ENCODE measurements at regions not wholly inside any gene's neighbourhood (a gene's known extent, or its start where the extent isn't known, plus 50 kb on each side); places are given as distances from the start of the nearest gene placed in this dataset.

DNA sequence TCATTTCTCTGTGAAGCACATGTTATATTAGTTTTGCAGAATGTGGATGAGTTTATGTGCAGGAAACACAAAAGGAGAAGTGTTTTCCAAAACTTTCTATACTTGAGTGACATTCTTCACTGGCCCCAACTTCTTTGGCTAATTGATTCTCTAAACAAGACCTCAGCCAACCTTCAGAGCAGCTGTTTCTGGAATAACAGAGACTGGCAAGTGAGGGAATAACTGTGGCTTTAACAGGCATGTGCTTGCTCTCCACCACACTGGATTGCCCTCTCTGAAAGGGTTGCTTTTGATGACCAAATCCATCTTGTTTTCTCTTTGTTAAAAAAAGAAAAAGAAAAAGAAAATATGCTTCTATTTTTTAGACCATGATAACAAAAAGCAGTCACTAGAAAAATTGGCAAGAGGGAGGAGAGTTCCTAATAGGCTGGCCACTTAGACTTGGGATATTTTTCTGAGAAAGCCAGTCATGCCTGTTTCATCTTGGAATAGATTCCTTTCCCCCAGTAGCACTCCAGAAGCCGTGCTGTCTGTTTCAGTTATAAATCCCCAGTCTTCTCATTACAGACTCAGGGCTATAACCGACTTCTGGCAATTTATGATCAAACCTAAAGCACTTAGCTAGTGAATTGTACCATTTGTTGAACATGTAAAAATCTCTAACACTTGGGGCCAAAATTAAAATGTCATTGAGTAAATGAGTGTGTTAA is 295.0 kb upstream of the NR3C2 start:
- Histone ChIP-seq H3K4me2 (ENCODE audit: insufficient read depth, low read length) (no peak overlapping the region), H3K9me3 (ENCODE audit: insufficient read depth, low read length, severe bottlenecking) (no peaks in the 10 kb centered on the region), H3K4me1 (ENCODE audit: insufficient read depth, low read length) (no peaks in the 10 kb centered on the region), H3K79me2 (ENCODE audit: insufficient read depth, low read length) (no peaks in the 10 kb centered on the region), H3K27me3 (ENCODE audit: insufficient read depth, low read length, poor library complexity) (no peaks in the 10 kb centered on the region), H3K4me3 (ENCODE audit: low read depth in 1 of 2, low read length in 2 of 2) (no peak overlapping the region), H4K20me1 (ENCODE audit: insufficient read depth, low read length) (no peaks in the 10 kb centered on the region), H2AFZ (ENCODE audit: low read depth, low read length) (no peak overlapping the region), H3K36me3 (ENCODE audit: insufficient read depth, low read length) (no peaks in the 10 kb centered on the region), H3K9ac (ENCODE audit: low read depth, low read length) (no peak overlapping the region), H3K27ac (ENCODE audit: low read length) (no peak overlapping the region)
- DNase-seq (no peak), ATAC-seq (ENCODE audit: insufficient read depth, low read depth) (no peak)
- TF ChIP-seq, protein P1, sequence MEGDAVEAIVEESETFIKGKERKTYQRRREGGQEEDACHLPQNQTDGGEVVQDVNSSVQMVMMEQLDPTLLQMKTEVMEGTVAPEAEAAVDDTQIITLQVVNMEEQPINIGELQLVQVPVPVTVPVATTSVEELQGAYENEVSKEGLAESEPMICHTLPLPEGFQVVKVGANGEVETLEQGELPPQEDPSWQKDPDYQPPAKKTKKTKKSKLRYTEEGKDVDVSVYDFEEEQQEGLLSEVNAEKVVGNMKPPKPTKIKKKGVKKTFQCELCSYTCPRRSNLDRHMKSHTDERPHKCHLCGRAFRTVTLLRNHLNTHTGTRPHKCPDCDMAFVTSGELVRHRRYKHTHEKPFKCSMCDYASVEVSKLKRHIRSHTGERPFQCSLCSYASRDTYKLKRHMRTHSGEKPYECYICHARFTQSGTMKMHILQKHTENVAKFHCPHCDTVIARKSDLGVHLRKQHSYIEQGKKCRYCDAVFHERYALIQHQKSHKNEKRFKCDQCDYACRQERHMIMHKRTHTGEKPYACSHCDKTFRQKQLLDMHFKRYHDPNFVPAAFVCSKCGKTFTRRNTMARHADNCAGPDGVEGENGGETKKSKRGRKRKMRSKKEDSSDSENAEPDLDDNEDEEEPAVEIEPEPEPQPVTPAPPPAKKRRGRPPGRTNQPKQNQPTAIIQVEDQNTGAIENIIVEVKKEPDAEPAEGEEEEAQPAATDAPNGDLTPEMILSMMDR (IDR thresholded peaks at IDR 0.05; ENCODE audit: borderline replicate concordance, extremely low read depth, low read length, poor library complexity, severe bottlenecking): no peak
- no peak for TF ChIP-seq EZH2 (IDR thresholded peaks at IDR 0.05; ENCODE audit: borderline replicate concordance, low read depth, low read length, severe bottlenecking)

DNA sequence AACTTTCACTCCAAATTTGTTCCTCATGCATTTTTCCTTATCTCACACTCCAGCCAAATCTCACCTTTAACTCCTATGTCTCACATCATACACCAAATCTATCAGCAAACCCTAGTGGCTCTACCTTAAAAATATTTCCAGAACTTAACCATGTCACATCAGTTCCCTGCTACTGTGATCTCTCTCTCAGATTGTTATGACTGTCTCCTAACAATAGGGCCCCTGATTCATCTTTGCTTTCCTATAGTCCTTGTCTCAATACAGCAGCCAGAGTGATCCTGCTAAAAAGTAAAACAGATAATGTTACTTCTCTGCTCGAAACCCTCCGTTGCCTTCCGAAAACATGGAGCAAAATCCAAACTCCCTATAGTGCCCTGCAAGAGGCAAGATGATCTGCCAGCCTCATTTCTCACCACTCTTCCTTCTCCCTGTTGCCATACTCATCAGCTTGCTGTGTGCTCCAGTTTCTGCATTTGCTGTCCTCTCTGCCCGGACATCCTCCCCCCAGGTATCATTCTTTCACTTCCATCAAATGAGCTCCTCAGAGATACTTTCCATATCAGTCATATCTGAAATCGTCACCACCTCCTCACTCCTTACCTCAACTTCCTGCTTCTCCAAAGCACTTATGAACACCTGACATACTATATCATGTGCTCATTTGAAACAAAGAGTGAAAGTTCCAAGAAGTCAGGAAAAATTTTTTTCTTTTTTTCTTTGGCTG is 293.4 kb upstream of the NR3C2 start:
- H3K27ac ChIP-seq (ENCODE audit: low read length): no peak overlapping the region
- no peaks in the 10 kb centered on the region for H3K36me3 ChIP-seq (ENCODE audit: insufficient read depth, low read length)
- DNase-seq (no peak), ATAC-seq (ENCODE audit: insufficient read depth, low read depth) (no peak)
- H4K20me1 ChIP-seq (ENCODE audit: insufficient read depth, low read length): no peaks in the 10 kb centered on the region
- H3K4me2 ChIP-seq (ENCODE audit: insufficient read depth, low read length): no peak overlapping the region
- no peaks in the 10 kb centered on the region for H3K9me3 ChIP-seq (ENCODE audit: insufficient read depth, low read length, severe bottlenecking)
- H3K79me2 ChIP-seq (ENCODE audit: insufficient read depth, low read length): no peaks in the 10 kb centered on the region
- H3K4me1 ChIP-seq (ENCODE audit: insufficient read depth, low read length): no peaks in the 10 kb centered on the region
- H3K27me3 ChIP-seq (ENCODE audit: insufficient read depth, low read length, poor library complexity): no peaks in the 10 kb centered on the region
- no peak overlapping the region for H3K4me3 ChIP-seq (ENCODE audit: low read depth in 1 of 2, low read length in 2 of 2)
- TF ChIP-seq EZH2 (IDR thresholded peaks at IDR 0.05; ENCODE audit: borderline replicate concordance, low read depth, low read length, severe bottlenecking): no peak
- TF ChIP-seq, protein P1 (IDR thresholded peaks at IDR 0.05; ENCODE audit: borderline replicate concordance, extremely low read depth, low read length, poor library complexity, severe bottlenecking): no peak
- no peak overlapping the region for H3K9ac ChIP-seq (ENCODE audit: low read depth, low read length)
- H2AFZ ChIP-seq (ENCODE audit: low read depth, low read length): no peak overlapping the region

GRCh38 chr4:148730766-148731165 is 288.6 kb upstream of the NR3C2 start:
- H3K27ac ChIP-seq (ENCODE audit: low read length): no peak overlapping the region
- H3K9me3 ChIP-seq (ENCODE audit: insufficient read depth, low read length, severe bottlenecking): no peaks in the 10 kb centered on the region
- no peak overlapping the region for H3K4me2 ChIP-seq (ENCODE audit: insufficient read depth, low read length)
- no peaks in the 10 kb centered on the region for H3K36me3 ChIP-seq (ENCODE audit: insufficient read depth, low read length)
- no peaks in the 10 kb centered on the region for H3K27me3 ChIP-seq (ENCODE audit: insufficient read depth, low read length, poor library complexity)
- no peaks in the 10 kb centered on the region for H4K20me1 ChIP-seq (ENCODE audit: insufficient read depth, low read length)
- H3K79me2 ChIP-seq (ENCODE audit: insufficient read depth, low read length): no peaks in the 10 kb centered on the region
- DNase-seq: no peak
- no peak overlapping the region for H2AFZ ChIP-seq (ENCODE audit: low read depth, low read length)
- ATAC-seq (ENCODE audit: insufficient read depth, low read depth): no peak
- H3K4me1 ChIP-seq (ENCODE audit: insufficient read depth, low read length): no peaks in the 10 kb centered on the region
- TF ChIP-seq, protein P1 (IDR thresholded peaks at IDR 0.05; ENCODE audit: borderline replicate concordance, extremely low read depth, low read length, poor library complexity, severe bottlenecking): no peak
- no peak overlapping the region for H3K9ac ChIP-seq (ENCODE audit: low read depth, low read length)
- H3K4me3 ChIP-seq (ENCODE audit: low read depth in 1 of 2, low read length in 2 of 2): no peak overlapping the region
